Parathyroid adenoma (tissue), 2 donors: ENCODE measurements at regions not wholly inside any gene's neighbourhood (a gene's known extent, or its start where the extent isn't known, plus 50 kb on each side); places are given as distances from the start of the nearest gene placed in this dataset.

Source experiments
- H2AFZ ChIP-seq: fragments of 300-600 bp; sonication (generic); one replicate; pipeline ENCODE4 v1.7.0; 2017; ENCODE audit warnings: antibody characterized with exemption, mild to moderate bottlenecking
- H3K27ac ChIP-seq: fragments of 300-600 bp; sonication (generic); one replicate; pipeline ENCODE4 v1.7.0; 2017
- H3K27me3 ChIP-seq: fragments of 300-600 bp; sonication (generic); one replicate; pipeline ENCODE4 v1.7.0; 2017; ENCODE audit warnings: low read length; ENCODE audit not compliant: control insufficient read depth, insufficient read depth
- H3K36me3 ChIP-seq: fragments of 300-600 bp; sonication (generic); one replicate; pipeline ENCODE4 v1.7.0; 2017; ENCODE audit warnings: low read length; ENCODE audit not compliant: control insufficient read depth, insufficient read depth
- H3K4me1 ChIP-seq: fragments of 300-600 bp; sonication (generic); one replicate; pipeline ENCODE4 v1.7.0; 2017; ENCODE audit warnings: control low read depth
- H3K4me2 ChIP-seq: fragments of 300-600 bp; sonication (generic); one replicate; pipeline ENCODE4 v1.7.0; 2017; ENCODE audit warnings: low read length
- H3K4me3 ChIP-seq: fragments of 300-600 bp; sonication (generic); one replicate; pipeline ENCODE4 v1.7.0; 2017; ENCODE audit warnings: low read depth, low read length
- H3K79me2 ChIP-seq: fragments of 300-600 bp; sonication (generic); one replicate; pipeline ENCODE4 v1.7.0; 2017; ENCODE audit warnings: control low read depth
- H3K9ac ChIP-seq: fragments of 300-600 bp; sonication (generic); one replicate; pipeline ENCODE4 v1.7.0; 2017; ENCODE audit warnings: mild to moderate bottlenecking
- H3K9me3 ChIP-seq: fragments of 300-600 bp; sonication (generic); one replicate; pipeline ENCODE4 v1.7.0; 2017; ENCODE audit warnings: low read length; ENCODE audit not compliant: control insufficient read depth
- TF ChIP-seq, protein P1 (sequence below): fragments of 300-600 bp; sonication (generic); IDR thresholded peaks from one replicate; pipeline ENCODE4 v1.7.0; 2017; ENCODE audit warnings: antibody characterized with exemption, mild to moderate bottlenecking
- donor health status: primary hyperparathyroidism.

DNA sequence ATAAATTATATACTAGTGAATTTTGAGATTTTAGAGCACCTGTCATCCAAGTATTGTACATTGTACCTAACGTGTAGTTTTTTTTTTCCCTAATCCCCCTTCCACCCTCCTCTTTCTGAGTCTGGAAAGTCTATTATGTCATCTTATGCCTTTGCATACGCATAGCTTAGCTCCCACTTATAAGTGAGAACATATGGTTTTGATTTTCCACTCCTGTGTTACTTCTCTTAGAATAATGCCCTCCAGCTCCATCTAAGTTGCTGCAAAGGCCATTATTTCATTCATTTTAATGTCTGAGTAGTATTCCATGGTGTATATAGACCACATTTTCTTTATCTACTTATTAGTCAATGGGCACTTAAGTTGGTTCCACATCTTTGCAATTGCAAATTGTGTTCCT is 177.0 kb upstream of the C16orf82 start:
- Histone ChIP-seq H2AFZ (no peak overlapping the region), H3K79me2 (no peaks in the 10 kb centered on the region), H3K9me3 (no peaks in the 10 kb centered on the region), H3K36me3 (no peaks in the 10 kb centered on the region), H3K4me2 (no peak overlapping the region), H3K9ac (no peak overlapping the region), H3K4me1 (no peaks in the 10 kb centered on the region), H3K27me3 (no peaks in the 10 kb centered on the region), H3K4me3 (no peak overlapping the region), H3K27ac (no peak overlapping the region)
- TF ChIP-seq, protein P1, sequence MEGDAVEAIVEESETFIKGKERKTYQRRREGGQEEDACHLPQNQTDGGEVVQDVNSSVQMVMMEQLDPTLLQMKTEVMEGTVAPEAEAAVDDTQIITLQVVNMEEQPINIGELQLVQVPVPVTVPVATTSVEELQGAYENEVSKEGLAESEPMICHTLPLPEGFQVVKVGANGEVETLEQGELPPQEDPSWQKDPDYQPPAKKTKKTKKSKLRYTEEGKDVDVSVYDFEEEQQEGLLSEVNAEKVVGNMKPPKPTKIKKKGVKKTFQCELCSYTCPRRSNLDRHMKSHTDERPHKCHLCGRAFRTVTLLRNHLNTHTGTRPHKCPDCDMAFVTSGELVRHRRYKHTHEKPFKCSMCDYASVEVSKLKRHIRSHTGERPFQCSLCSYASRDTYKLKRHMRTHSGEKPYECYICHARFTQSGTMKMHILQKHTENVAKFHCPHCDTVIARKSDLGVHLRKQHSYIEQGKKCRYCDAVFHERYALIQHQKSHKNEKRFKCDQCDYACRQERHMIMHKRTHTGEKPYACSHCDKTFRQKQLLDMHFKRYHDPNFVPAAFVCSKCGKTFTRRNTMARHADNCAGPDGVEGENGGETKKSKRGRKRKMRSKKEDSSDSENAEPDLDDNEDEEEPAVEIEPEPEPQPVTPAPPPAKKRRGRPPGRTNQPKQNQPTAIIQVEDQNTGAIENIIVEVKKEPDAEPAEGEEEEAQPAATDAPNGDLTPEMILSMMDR, result no peak

DNA sequence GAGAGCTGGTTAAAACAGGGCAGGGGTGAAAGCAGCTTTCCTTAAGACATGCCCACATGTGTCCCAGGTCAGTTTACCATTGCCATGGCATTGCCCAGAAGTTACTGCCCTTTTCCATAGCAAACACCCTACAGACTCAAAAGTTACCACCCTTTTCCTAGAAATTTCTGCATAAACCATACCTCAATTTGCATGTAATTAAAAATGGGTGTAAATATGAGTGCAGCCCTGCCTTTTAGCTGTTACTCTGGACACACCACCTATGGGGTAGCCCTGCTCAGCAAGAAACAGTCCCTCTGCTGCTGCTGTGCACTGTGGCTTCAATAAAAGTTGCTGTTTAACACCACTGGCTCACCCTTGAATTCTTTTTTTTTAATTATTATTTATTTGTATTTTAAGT is 168.5 kb upstream of the C16orf82 start:
- Histone ChIP-seq H3K27me3 (no peaks in the 10 kb centered on the region), H3K4me2 (no peak overlapping the region), H3K27ac (no peak overlapping the region), H2AFZ (no peak overlapping the region), H3K4me3 (no peak overlapping the region), H3K4me1 (no peaks in the 10 kb centered on the region), H3K79me2 (no peaks in the 10 kb centered on the region), H3K9me3 (no peaks in the 10 kb centered on the region), H3K36me3 (no peaks in the 10 kb centered on the region), H3K9ac (no peak overlapping the region)
- TF ChIP-seq, protein P1, result no peak

DNA sequence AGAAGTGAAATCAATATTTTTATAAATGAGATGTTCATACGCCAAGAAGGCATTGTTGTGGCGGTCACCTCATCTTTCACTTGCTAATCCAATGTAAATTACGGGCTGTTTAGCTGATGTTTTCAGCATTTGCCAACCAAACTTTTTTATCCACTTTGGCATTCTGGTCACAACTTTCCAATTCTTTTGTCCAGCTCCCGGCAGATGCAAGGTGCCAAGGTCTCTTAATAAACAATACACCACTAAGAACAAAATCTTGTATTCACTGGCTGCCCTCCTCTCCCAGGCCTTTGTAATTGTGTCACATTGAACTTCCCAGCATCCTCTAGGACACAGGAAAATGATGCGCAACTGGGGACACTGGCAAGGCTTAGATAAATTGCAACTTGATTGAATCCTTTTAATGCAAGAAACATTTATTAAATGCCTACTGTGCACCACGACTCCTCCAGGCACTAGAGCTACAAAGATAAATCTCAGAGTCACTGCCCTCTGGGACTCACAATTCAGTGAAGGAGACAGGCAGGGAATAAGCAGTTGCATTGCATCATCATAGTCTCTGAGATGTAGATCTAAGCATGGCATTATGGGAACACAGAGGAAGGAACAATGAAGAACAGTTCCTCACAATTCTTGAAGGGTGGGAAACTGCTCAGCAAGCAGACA is 165.4 kb upstream of the C16orf82 start:
- Histone ChIP-seq H3K27ac (no peak overlapping the region), H3K4me2 (no peak overlapping the region), H2AFZ (no peak overlapping the region), H3K79me2 (no peaks in the 10 kb centered on the region), H3K9ac (no peak overlapping the region), H3K36me3 (no peaks in the 10 kb centered on the region), H3K4me3 (no peak overlapping the region), H3K9me3 (no peaks in the 10 kb centered on the region), H3K27me3 (no peaks in the 10 kb centered on the region), H3K4me1 (no peaks in the 10 kb centered on the region)
- TF ChIP-seq, protein P1, result no peak

DNA sequence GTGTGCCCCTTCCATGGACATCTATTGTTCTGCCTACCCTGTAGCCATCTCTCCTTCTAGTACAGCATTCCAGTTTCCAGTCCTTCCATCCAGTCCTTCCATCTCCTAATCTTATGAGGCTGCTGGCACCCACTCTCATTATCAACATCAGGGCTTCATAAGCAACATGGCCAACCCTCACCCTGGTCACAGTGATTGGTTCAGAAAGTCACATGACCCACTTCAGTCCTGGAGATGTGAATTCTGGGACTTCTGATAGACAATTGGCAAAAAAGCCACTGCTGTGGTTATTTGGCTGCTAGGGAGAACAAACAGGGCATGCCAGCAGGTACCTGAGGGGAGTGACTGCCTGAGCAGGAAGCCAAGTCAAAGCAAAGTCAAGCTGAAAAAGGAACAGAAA is 164.7 kb upstream of the C16orf82 start:
- H3K36me3 ChIP-seq, result no peaks in the 10 kb centered on the region
- H3K9ac ChIP-seq, result no peak overlapping the region
- no peaks in the 10 kb centered on the region for H3K27me3 ChIP-seq
- H2AFZ ChIP-seq, result no peak overlapping the region
- H3K4me3 ChIP-seq, result no peak overlapping the region
- no peaks in the 10 kb centered on the region for H3K79me2 ChIP-seq
- TF ChIP-seq, protein P1, result no peak
- H3K4me1 ChIP-seq, result no peaks in the 10 kb centered on the region
- H3K9me3 ChIP-seq, result no peaks in the 10 kb centered on the region
- H3K4me2 ChIP-seq, result no peak overlapping the region
- H3K27ac ChIP-seq, result no peak overlapping the region

DNA sequence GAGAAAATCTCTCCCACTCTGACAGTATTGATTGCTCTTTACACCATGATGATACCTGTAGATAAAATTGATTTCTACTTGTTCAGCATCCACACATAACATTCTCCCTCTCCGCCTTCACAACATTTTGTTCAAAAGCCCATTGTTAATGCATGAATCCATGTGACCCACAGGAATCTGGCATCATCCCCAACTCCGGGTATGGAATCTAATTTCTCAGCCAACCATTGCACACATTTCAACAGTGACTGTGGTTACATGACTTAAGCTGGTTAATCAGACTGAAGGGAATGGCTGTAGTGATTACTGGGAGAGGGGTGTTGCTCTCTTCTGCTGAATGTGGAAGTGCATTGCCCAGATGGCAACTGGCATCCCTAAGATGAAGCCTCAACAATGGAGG is 161.4 kb upstream of the C16orf82 start:
- no peaks in the 10 kb centered on the region for H3K36me3 ChIP-seq
- TF ChIP-seq, protein P1, result no peak
- no peak overlapping the region for H2AFZ ChIP-seq
- no peak overlapping the region for H3K4me3 ChIP-seq
- H3K4me1 ChIP-seq, result no peaks in the 10 kb centered on the region
- H3K9me3 ChIP-seq, result no peaks in the 10 kb centered on the region
- no peak overlapping the region for H3K4me2 ChIP-seq
- H3K27me3 ChIP-seq, result no peaks in the 10 kb centered on the region
- no peaks in the 10 kb centered on the region for H3K79me2 ChIP-seq
- H3K27ac ChIP-seq, result no peak overlapping the region
- no peak overlapping the region for H3K9ac ChIP-seq
